ENCODE measurements at regions not wholly inside any gene's neighbourhood (a gene's known extent, or its start where the extent isn't known, plus 50 kb on each side); places are given as distances from the start of the nearest gene placed in this dataset.

- TF ChIP-seq YY1 (IDR thresholded peaks at IDR 0.05; ENCODE audit: insufficient read depth, insufficient read length) (no peak), ZNF274 (IDR thresholded peaks at IDR 0.05; ENCODE audit: low read depth, low read length) (no peak)
Measured at GRCh38 chr4:186932631-186933187, 209.1 kb upstream of the FAT1 start.

Measured in NT2/D1 (cell line).